ENCODE measurements at regions not wholly inside any gene's neighbourhood (a gene's known extent, or its start where the extent isn't known, plus 50 kb on each side); places are given as distances from the start of the nearest gene placed in this dataset.

DNA sequence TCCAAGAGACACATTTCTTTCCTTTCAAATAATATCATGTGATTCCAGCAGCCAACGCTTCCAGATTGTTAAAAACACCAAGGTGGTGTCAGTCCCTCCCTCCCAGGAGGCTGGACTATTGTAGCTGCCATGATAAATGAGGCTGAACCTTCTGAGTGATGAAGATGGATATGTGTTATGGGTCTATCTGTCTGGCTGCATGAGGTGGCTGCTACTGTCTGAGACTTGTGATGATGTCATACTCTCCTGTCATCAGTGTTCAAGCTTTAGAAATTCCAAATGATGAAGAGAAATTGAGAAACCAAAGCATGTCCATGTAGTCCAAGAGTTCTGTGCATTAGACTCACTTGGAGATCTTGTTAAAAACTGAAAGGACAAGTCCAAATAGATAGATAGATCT, 683.0 kb downstream of the NTRK3 start:
- intact Hi-C loops (cut with micrococcal nuclease; ENCODE audit: unreplicated experiment) (no loop called here), in situ Hi-C loops (cut with HindIII; ENCODE audit: low pct_unique_long_range_greater_than_20kb, low sequenced_read_pairs) (no loop called here)
- ChIA-PET POLR2A (no interaction called here), CTCF (no interaction called here)
- no peak for DNase-seq (ENCODE audit: low read depth, low spot score)
- no peaks in the 10 kb centered on the region for H3K27me3 ChIP-seq (ENCODE audit: control insufficient read depth, insufficient read depth, low read length)
- H3K36me3 ChIP-seq (ENCODE audit: control insufficient read depth, insufficient read depth, low read length): no peaks in the 10 kb centered on the region
- BruUV-seq (replicated peaks): no TSS peak
- H3K27ac ChIP-seq (ENCODE audit: low read length): no peak overlapping the region
- no peak for ATAC-seq
- TF ChIP-seq POLR2AphosphoS5 (IDR thresholded peaks at IDR 0.05; ENCODE audit: low read depth, low read length) (no peak), TCF7L2 (IDR thresholded peaks at IDR 0.05; ENCODE audit: low read depth, low read length) (no peak), SIN3A (IDR thresholded peaks at IDR 0.05; ENCODE audit: borderline replicate concordance, insufficient read depth, low read depth, low read length) (no peak)
- TF ChIP-seq, protein P1, sequence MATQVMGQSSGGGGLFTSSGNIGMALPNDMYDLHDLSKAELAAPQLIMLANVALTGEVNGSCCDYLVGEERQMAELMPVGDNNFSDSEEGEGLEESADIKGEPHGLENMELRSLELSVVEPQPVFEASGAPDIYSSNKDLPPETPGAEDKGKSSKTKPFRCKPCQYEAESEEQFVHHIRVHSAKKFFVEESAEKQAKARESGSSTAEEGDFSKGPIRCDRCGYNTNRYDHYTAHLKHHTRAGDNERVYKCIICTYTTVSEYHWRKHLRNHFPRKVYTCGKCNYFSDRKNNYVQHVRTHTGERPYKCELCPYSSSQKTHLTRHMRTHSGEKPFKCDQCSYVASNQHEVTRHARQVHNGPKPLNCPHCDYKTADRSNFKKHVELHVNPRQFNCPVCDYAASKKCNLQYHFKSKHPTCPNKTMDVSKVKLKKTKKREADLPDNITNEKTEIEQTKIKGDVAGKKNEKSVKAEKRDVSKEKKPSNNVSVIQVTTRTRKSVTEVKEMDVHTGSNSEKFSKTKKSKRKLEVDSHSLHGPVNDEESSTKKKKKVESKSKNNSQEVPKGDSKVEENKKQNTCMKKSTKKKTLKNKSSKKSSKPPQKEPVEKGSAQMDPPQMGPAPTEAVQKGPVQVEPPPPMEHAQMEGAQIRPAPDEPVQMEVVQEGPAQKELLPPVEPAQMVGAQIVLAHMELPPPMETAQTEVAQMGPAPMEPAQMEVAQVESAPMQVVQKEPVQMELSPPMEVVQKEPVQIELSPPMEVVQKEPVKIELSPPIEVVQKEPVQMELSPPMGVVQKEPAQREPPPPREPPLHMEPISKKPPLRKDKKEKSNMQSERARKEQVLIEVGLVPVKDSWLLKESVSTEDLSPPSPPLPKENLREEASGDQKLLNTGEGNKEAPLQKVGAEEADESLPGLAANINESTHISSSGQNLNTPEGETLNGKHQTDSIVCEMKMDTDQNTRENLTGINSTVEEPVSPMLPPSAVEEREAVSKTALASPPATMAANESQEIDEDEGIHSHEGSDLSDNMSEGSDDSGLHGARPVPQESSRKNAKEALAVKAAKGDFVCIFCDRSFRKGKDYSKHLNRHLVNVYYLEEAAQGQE (IDR thresholded peaks at IDR 0.05; ENCODE audit: insufficient read depth in 1 of 2, low read depth in 2 of 2, low read length in 1 of 2): no peak
- TF ChIP-seq, protein P2, sequence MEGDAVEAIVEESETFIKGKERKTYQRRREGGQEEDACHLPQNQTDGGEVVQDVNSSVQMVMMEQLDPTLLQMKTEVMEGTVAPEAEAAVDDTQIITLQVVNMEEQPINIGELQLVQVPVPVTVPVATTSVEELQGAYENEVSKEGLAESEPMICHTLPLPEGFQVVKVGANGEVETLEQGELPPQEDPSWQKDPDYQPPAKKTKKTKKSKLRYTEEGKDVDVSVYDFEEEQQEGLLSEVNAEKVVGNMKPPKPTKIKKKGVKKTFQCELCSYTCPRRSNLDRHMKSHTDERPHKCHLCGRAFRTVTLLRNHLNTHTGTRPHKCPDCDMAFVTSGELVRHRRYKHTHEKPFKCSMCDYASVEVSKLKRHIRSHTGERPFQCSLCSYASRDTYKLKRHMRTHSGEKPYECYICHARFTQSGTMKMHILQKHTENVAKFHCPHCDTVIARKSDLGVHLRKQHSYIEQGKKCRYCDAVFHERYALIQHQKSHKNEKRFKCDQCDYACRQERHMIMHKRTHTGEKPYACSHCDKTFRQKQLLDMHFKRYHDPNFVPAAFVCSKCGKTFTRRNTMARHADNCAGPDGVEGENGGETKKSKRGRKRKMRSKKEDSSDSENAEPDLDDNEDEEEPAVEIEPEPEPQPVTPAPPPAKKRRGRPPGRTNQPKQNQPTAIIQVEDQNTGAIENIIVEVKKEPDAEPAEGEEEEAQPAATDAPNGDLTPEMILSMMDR (IDR thresholded peaks at IDR 0.05): no peak
- no peaks in the 10 kb centered on the region for H3K9me3 ChIP-seq (ENCODE audit: control insufficient read depth, insufficient read depth, low read depth, low read length)
- no peaks in the 10 kb centered on the region for H3K4me1 ChIP-seq (ENCODE audit: control insufficient read depth, insufficient read depth, low read length)
- no peak overlapping the region for H3K4me3 ChIP-seq (ENCODE audit: low read depth in 2 of 2, low read length in 2 of 2)

DNA sequence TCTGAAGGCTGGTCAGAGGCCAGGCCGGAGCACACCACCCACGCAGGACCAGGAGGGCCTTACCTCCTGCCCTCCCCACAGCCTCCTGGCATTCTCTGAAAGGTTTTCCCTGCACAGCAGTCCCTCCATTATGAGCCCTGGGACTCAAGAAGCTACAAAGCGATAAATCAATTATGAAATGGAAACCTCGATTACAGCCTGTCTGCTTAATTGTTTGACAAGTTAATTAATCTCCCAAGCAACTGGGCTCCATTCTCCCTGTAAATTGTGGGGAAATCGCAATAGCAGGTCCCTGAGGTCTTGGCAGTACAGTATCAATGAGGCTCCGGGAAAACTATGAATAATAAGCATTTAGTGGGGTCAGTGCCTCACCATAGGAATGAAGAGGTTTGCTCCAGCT, 683.5 kb downstream of the NTRK3 start:
- Histone ChIP-seq H3K27ac (ENCODE audit: low read length) (no peak overlapping the region), H3K9me3 (ENCODE audit: control insufficient read depth, insufficient read depth, low read depth, low read length) (no peaks in the 10 kb centered on the region), H3K36me3 (ENCODE audit: control insufficient read depth, insufficient read depth, low read length) (no peaks in the 10 kb centered on the region), H3K4me3 (ENCODE audit: low read depth in 2 of 2, low read length in 2 of 2) (no peak overlapping the region), H3K27me3 (ENCODE audit: control insufficient read depth, insufficient read depth, low read length) (no peaks in the 10 kb centered on the region), H3K4me1 (ENCODE audit: control insufficient read depth, insufficient read depth, low read length) (no peaks in the 10 kb centered on the region)
- DNase-seq (ENCODE audit: low read depth, low spot score) (no peak), ATAC-seq (no peak)
- TF ChIP-seq, protein P2 (IDR thresholded peaks at IDR 0.05): no peak
- TF ChIP-seq TCF7L2 (IDR thresholded peaks at IDR 0.05; ENCODE audit: low read depth, low read length) (no peak), POLR2AphosphoS5 (IDR thresholded peaks at IDR 0.05; ENCODE audit: low read depth, low read length) (no peak), SIN3A (IDR thresholded peaks at IDR 0.05; ENCODE audit: borderline replicate concordance, insufficient read depth, low read depth, low read length) (no peak)
- TF ChIP-seq, protein P1 (IDR thresholded peaks at IDR 0.05; ENCODE audit: insufficient read depth in 1 of 2, low read depth in 2 of 2, low read length in 1 of 2): no peak
- POLR2A ChIA-PET: no interaction called here
- intact Hi-C loops (cut with micrococcal nuclease; ENCODE audit: unreplicated experiment) (no loop called here), in situ Hi-C loops (cut with HindIII; ENCODE audit: low pct_unique_long_range_greater_than_20kb, low sequenced_read_pairs) (no loop called here)
- no TSS peak for BruUV-seq (replicated peaks)
- CTCF ChIA-PET: no interaction called here
